ENCODE measurements at regions not wholly inside any gene's neighbourhood (a gene's known extent, or its start where the extent isn't known, plus 50 kb on each side); places are given as distances from the start of the nearest gene placed in this dataset.

GRCh38 chr6:43997345-43997677, 129.9 kb downstream of the MRPL14 start:
- Histone ChIP-seq H3K4me2 (ENCODE audit: insufficient read depth, low read length) (no peak overlapping the region), H2AFZ (ENCODE audit: low read depth, low read length) (no peak overlapping the region), H3K9ac (ENCODE audit: insufficient read depth in 1 of 2, low read depth in 2 of 2, low read length in 2 of 2) (peak overlapping the region in 1 of 2 experiments; percentile 44; a peak in 1 of 4 replicates), H3K27ac (ENCODE audit: extremely low read depth, low read depth, low read length) (no peak overlapping the region), H3K36me3 (ENCODE audit: control insufficient read depth, insufficient read depth, low read length) (no peaks in the 10 kb centered on the region; the same call in 2 of the 3 replicates), H3K27me3 (ENCODE audit: control insufficient read depth in 2 of 2, insufficient read depth in 2 of 2, low read length in 2 of 2) (no peaks in the 10 kb centered on the region), H3K4me1 (replicated peaks in 1 of 2; ENCODE audit: control insufficient read depth in 2 of 2, insufficient read depth in 2 of 2, low read length in 2 of 2) (peaks cover 27 to 30% of the 10 kb centered on the region in 2 experiments), H3K9me3 (replicated peaks; ENCODE audit: control insufficient read depth, insufficient read depth, low read depth, low read length) (0 out of 2 replicates have a peak, but pooled peaks cover 3% of the 10 kb centered on the region), H3K4me3 (no peak overlapping the region), H4K20me1 (replicated peaks; ENCODE audit: control insufficient read depth, insufficient read depth, low read length) (no peaks in the 10 kb centered on the region), H3K79me2 (ENCODE audit: control insufficient read depth, insufficient read depth, low read length) (no peaks in the 10 kb centered on the region), H3K9me1 (ENCODE audit: control insufficient read depth, insufficient read depth, low read length) (peaks cover 3% of the 10 kb centered on the region)
- ChIA-PET CTCF (ENCODE audit: low intra/inter-chr PET ratio) (interaction anchor here (0.5 kb wide), 1 partner anchor 77 kb away, joined by 3 read pairs; no protein-coding TSS in a partner anchor), POLR2A (interaction anchor here (0.6 to 2.2 kb wide), 4 partner anchors 11 to 224 kb away, joined by 3 to 6 read pairs (median 4); no protein-coding TSS in a partner anchor)
- intact Hi-C loops (cut with micrococcal nuclease) (no loop called here), in situ Hi-C loops (cut with MboI) (no loop called here)
- BruUV-seq (replicated peaks) = no TSS peak
- WGBS (ENCODE audit: insufficient coverage, low coverage, missing lambda C conversion rate) = 87% methylated on average over 1 of the region's 1 CpG
- no peak for ATAC-seq
- DNase-seq (ENCODE audit: extremely low read depth in 1 of 4, low spot score in 3 of 4) = no peak
- no peak for FAIRE-seq
- TF ChIP-seq XRCC4 (IDR thresholded peaks at IDR 0.05; ENCODE audit: extremely low read depth, insufficient read depth, insufficient read length) = no peak
- TF ChIP-seq, protein P1, sequence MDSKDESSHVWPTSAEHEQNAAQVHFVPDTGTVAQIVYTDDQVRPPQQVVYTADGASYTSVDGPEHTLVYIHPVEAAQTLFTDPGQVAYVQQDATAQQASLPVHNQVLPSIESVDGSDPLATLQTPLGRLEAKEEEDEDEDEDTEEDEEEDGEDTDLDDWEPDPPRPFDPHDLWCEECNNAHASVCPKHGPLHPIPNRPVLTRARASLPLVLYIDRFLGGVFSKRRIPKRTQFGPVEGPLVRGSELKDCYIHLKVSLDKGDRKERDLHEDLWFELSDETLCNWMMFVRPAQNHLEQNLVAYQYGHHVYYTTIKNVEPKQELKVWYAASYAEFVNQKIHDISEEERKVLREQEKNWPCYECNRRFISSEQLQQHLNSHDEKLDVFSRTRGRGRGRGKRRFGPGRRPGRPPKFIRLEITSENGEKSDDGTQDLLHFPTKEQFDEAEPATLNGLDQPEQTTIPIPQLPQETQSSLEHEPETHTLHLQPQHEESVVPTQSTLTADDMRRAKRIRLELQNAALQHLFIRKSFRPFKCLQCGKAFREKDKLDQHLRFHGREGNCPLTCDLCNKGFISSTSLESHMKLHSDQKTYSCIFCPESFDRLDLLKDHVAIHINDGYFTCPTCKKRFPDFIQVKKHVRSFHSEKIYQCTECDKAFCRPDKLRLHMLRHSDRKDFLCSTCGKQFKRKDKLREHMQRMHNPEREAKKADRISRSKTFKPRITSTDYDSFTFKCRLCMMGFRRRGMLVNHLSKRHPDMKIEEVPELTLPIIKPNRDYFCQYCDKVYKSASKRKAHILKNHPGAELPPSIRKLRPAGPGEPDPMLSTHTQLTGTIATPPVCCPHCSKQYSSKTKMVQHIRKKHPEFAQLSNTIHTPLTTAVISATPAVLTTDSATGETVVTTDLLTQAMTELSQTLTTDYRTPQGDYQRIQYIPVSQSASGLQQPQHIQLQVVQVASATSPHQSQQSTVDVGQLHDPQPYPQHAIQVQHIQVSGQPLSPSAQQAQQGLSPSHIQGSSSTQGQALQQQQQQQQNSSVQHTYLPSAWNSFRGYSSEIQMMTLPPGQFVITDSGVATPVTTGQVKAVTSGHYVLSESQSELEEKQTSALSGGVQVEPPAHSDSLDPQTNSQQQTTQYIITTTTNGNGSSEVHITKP (IDR thresholded peaks at IDR 0.05; ENCODE audit: partially characterized antibody) = no peak
- no peak for TF ChIP-seq ZNF197 (CRISPR knock-in tag; IDR thresholded peaks at IDR 0.05; ENCODE audit: low read depth)
- no peak for TF ChIP-seq FOXK2 (conservative IDR thresholded peaks at IDR 0.05 in 1 of 2, IDR thresholded peaks at IDR 0.05 in 1 of 2; ENCODE audit: low read depth in 2 of 2)
- TF ChIP-seq, protein P2, sequence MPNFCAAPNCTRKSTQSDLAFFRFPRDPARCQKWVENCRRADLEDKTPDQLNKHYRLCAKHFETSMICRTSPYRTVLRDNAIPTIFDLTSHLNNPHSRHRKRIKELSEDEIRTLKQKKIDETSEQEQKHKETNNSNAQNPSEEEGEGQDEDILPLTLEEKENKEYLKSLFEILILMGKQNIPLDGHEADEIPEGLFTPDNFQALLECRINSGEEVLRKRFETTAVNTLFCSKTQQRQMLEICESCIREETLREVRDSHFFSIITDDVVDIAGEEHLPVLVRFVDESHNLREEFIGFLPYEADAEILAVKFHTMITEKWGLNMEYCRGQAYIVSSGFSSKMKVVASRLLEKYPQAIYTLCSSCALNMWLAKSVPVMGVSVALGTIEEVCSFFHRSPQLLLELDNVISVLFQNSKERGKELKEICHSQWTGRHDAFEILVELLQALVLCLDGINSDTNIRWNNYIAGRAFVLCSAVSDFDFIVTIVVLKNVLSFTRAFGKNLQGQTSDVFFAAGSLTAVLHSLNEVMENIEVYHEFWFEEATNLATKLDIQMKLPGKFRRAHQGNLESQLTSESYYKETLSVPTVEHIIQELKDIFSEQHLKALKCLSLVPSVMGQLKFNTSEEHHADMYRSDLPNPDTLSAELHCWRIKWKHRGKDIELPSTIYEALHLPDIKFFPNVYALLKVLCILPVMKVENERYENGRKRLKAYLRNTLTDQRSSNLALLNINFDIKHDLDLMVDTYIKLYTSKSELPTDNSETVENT (CRISPR knock-in tag; IDR thresholded peaks at IDR 0.05) = no peak
- TF ChIP-seq DPF2 (IDR thresholded peaks at IDR 0.05) = no peak
- no peak for TF ChIP-seq HES1 (IDR thresholded peaks at IDR 0.05; ENCODE audit: low read depth)
- TF ChIP-seq, protein P3, sequence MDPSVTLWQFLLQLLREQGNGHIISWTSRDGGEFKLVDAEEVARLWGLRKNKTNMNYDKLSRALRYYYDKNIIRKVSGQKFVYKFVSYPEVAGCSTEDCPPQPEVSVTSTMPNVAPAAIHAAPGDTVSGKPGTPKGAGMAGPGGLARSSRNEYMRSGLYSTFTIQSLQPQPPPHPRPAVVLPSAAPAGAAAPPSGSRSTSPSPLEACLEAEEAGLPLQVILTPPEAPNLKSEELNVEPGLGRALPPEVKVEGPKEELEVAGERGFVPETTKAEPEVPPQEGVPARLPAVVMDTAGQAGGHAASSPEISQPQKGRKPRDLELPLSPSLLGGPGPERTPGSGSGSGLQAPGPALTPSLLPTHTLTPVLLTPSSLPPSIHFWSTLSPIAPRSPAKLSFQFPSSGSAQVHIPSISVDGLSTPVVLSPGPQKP (CRISPR knock-in tag; IDR thresholded peaks at IDR 0.05) = no peak
- no peak for TF ChIP-seq YY1 (IDR thresholded peaks at IDR 0.05; ENCODE audit: borderline replicate concordance in 1 of 3, control insufficient read depth in 1 of 3, extremely low read depth in 1 of 3, insufficient read depth in 3 of 3, insufficient read length in 1 of 3, insufficient replicate concordance in 2 of 3, low read depth in 1 of 3, low read length in 2 of 3)
- TF ChIP-seq, protein P4, sequence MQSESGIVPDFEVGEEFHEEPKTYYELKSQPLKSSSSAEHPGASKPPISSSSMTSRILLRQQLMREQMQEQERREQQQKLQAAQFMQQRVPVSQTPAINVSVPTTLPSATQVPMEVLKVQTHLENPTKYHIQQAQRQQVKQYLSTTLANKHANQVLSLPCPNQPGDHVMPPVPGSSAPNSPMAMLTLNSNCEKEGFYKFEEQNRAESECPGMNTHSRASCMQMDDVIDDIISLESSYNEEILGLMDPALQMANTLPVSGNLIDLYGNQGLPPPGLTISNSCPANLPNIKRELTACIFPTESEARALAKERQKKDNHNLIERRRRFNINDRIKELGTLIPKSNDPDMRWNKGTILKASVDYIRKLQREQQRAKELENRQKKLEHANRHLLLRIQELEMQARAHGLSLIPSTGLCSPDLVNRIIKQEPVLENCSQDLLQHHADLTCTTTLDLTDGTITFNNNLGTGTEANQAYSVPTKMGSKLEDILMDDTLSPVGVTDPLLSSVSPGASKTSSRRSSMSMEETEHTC (IDR thresholded peaks at IDR 0.05) = no peak
- no peak for TF ChIP-seq ZBTB1 (CRISPR knock-in tag; IDR thresholded peaks at IDR 0.05; ENCODE audit: borderline replicate concordance, low read depth)

All from K562 (cell line).